ENCODE measurements at regions not wholly inside any gene's neighbourhood (a gene's known extent, or its start where the extent isn't known, plus 50 kb on each side); places are given as distances from the start of the nearest gene placed in this dataset.

DNA sequence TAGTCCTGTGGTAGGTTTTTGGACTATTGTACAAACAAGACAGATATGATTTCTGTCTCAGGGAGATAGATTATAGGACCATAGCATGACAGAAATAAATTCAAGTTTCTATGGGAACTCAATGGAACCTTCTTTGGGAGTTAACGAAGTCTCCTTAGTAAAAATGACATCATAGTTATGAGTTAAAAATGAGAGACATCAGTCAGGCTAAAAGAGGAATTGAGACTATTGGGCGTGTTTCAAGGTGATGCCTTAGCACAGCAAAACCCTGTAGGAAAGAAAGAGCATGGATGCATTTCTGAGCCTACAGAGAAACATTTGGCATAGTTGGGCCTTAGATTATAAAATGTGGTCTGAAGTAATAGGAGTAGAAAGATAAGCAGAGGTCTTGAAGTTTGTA lies 1909.1 kb upstream of the PCDH7 start:
- TF ChIP-seq, protein P1, sequence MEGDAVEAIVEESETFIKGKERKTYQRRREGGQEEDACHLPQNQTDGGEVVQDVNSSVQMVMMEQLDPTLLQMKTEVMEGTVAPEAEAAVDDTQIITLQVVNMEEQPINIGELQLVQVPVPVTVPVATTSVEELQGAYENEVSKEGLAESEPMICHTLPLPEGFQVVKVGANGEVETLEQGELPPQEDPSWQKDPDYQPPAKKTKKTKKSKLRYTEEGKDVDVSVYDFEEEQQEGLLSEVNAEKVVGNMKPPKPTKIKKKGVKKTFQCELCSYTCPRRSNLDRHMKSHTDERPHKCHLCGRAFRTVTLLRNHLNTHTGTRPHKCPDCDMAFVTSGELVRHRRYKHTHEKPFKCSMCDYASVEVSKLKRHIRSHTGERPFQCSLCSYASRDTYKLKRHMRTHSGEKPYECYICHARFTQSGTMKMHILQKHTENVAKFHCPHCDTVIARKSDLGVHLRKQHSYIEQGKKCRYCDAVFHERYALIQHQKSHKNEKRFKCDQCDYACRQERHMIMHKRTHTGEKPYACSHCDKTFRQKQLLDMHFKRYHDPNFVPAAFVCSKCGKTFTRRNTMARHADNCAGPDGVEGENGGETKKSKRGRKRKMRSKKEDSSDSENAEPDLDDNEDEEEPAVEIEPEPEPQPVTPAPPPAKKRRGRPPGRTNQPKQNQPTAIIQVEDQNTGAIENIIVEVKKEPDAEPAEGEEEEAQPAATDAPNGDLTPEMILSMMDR (IDR thresholded peaks at IDR 0.05), result no peak
- no peak for TF ChIP-seq POLR2A (IDR thresholded peaks at IDR 0.05)

All from heart left ventricle (tissue), 13 donors.